ENCODE measurements at regions not wholly inside any gene's neighbourhood (a gene's known extent, or its start where the extent isn't known, plus 50 kb on each side); places are given as distances from the start of the nearest gene placed in this dataset.

DNA sequence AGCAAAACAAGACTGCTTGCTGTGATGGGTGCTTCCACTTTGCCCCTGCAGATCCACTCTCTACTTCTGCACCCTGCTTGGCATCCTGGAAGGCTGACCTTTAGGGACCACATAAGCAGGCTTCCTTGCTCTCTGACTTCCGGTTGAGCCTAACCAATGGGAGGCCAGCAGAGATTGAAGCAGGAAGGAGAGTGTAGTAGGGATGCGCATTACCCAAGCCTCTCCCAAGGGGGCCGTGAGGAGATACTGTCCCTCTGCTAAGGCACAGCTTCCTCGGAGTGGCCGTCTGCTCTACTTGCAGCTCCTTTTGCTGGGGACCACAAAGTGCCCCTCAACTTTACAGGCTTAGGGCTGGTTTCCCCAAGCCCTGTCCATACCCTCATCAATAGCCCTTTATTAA, 624.3 kb upstream of the TENM3 start:
- Mint-ChIP-seq H3K9me3 (peaks cover 3% of the 10 kb centered on the region), H3K36me3 (ENCODE audit: low read depth) (no peaks in the 10 kb centered on the region), H3K4me3 (no peak overlapping the region), H3K27ac (no peak overlapping the region), H3K27me3 (no peaks in the 10 kb centered on the region), H3K4me1 (no peaks in the 10 kb centered on the region)
- no peak for ATAC-seq (replicated peaks)

DNA sequence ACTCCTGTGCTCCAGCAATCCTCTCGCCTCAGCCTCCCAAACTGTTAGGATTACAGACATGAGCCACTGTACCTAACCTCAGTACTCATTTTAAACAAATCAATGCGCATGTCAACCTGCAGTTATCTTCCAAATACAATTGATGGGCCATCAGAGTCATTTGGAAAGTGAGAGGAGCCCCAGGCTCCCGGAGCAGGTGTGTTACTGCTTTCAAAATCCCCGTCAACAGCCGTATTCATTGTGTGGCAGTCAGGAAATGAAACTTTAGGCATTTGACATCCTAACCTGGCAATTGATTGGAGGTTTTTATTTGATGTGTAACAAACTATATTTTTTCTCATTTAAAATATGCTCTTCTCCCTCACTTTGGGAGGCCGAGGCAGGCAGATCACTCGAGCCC, 623.6 kb upstream of the TENM3 start:
- Mint-ChIP-seq H3K4me1 (no peaks in the 10 kb centered on the region), H3K36me3 (ENCODE audit: low read depth) (no peaks in the 10 kb centered on the region), H3K4me3 (no peak overlapping the region), H3K27me3 (no peaks in the 10 kb centered on the region), H3K27ac (no peak overlapping the region), H3K9me3 (peaks cover 3% of the 10 kb centered on the region)
- ATAC-seq (replicated peaks), result no peak

DNA sequence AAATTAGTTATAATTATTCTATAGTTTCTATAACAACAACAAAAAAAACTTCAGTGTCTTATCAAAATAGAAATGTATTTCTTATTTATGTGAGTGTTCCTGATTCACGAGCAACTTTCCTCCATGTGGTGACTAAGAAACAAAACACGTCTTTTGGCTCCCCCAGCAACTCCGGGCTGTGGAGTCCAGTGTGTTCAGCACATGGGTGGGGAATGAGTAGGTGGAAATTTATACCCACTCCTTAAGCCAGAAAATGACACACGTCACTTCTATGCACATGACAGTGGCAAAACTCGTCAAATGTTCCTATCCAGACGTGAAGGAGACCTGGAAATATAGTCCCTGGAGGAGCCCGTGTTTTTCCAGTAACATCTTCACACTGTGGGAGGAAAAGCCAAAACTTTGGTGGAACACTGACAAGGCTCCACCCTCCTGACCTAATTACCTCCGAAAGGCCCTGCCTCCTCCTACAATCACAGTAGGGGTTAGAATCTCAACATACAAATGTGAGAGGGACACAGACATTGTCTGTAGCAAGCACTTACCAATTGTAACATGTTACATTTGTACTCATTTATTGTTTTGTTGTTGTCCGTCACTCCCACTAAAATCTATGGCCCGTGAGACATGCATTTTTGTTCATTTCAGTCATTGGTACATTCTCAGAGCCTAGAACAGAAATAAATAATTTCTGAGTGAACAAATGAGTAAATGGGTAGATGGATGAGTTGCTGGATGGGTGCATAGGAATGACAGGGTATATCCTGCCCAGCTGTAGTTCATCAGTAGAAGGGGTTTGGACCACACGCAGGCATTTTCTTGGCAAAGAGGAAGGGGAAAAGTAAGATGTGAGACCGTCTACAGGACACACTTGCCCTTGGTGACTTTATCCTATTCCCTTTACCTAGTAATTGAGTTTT, 605.8 kb upstream of the TENM3 start:
- no peaks in the 10 kb centered on the region for H3K27me3 Mint-ChIP-seq
- ATAC-seq (replicated peaks), result no peak

DNA sequence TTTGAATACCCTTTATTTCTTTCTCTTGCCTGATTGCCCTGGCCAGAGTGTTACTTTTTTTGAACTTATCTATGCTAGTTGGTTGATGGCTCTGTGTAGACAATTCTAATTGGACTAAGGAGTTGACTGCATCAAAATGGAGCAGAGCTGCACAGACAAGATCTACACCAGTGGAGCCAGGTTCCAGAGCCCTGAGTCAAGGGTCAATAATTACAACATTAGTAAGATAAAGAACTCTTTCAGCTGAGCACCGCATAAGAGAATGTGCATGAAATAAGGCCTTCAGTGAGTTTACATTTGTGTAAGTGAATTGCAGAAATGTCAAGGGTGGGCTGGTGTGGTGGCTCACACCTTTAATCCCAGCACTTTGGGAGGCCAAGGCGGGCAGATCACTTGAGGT, 599.7 kb upstream of the TENM3 start:
- H3K4me3 Mint-ChIP-seq, result no peak overlapping the region
- H3K27me3 Mint-ChIP-seq, result no peaks in the 10 kb centered on the region
- H3K4me1 Mint-ChIP-seq, result no peaks in the 10 kb centered on the region
- H3K9me3 Mint-ChIP-seq, result peaks cover 22% of the 10 kb centered on the region
- ATAC-seq (replicated peaks), result no peak
- no peak overlapping the region for H3K27ac Mint-ChIP-seq
- H3K36me3 Mint-ChIP-seq (ENCODE audit: low read depth), result no peaks in the 10 kb centered on the region

More for the DNA sequence above, 605.8 kb upstream of the TENM3 start:
- no peaks in the 10 kb centered on the region for H3K4me1 Mint-ChIP-seq
- no peak overlapping the region for H3K4me3 Mint-ChIP-seq
- H3K36me3 Mint-ChIP-seq (ENCODE audit: low read depth), result no peaks in the 10 kb centered on the region
- H3K9me3 Mint-ChIP-seq, result peaks cover 8% of the 10 kb centered on the region
- H3K27ac Mint-ChIP-seq, result no peak overlapping the region

DNA sequence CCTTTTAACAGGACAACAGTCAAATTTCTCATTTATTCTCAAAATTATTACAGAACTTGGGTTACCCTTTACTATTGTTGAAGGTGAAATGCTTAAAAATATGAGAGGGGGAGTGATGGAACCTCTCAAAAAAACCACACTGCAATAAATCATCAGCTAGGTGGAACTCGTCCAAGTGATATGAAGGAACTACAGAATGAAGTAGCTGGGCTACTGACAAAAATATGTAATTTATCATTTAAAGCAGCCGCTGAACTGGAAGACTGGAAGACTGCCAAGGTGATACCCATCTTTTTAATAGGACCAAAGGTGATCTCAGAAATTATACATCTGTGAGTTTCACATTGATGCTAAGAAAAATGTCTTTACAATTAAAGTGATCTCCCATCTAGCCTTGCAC, 597.7 kb upstream of the TENM3 start:
- ATAC-seq (replicated peaks), result no peak
- Mint-ChIP-seq H3K9me3 (peaks cover 22% of the 10 kb centered on the region), H3K4me3 (no peak overlapping the region), H3K4me1 (no peaks in the 10 kb centered on the region), H3K27ac (no peak overlapping the region), H3K27me3 (no peaks in the 10 kb centered on the region), H3K36me3 (ENCODE audit: low read depth) (no peaks in the 10 kb centered on the region)

DNA sequence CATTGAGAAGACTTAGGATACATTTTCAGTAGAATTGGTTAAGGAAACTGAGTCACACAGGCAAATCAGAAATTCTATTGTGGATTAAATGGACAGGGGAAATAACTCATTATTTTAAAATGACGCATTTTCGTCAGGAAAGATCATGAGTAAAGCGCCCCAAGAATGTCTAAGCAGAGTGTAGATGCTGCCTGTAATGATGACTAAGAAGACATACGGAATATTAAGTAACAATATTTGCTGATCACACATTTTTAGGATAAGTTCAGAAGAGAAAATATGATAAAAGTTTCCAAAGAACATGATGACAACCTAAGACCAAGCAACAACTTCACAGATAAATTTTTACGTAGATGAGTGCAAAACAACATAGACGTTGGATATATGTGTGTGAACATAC, 596.3 kb upstream of the TENM3 start:
- H3K36me3 Mint-ChIP-seq (ENCODE audit: low read depth), result no peaks in the 10 kb centered on the region
- no peak for ATAC-seq (replicated peaks)
- H3K9me3 Mint-ChIP-seq, result peaks cover 22% of the 10 kb centered on the region
- no peak overlapping the region for H3K4me3 Mint-ChIP-seq
- H3K27ac Mint-ChIP-seq, result no peak overlapping the region
- no peaks in the 10 kb centered on the region for H3K4me1 Mint-ChIP-seq
- H3K27me3 Mint-ChIP-seq, result no peaks in the 10 kb centered on the region

DNA sequence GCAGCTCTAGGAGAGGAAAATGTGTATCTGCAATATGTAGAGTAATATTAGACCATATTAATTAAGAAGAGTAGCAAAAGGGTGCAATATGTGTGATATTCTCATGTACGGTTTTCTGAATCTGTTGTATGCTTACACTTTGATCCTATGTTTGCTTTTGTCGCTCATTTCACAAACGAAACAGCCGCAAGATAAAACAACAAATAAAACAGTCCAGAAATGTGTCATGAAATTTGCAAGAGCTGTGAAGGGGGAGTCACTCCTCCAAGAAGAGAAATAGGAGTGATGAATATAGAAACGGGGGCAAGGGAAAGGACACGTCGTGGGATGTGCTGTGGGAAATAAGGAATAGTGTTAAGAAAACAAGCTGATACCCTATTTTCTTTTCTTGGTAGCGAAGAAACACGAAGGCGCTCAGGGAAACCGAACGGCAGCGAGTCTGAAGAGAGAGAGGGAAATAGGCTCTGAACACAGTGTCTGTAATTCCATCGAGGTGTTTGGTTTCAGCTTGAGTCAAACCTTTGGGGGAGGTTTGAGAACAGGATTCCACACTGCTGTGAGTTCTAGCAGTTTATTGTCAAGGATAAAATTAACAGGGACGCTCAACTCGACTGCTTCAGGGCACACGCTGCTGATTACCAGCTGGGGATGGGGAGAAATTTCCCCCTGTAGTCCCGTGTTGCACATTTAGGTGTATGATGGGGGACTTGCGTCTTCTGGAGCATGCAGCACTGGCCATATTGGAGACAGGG, 595.6 kb upstream of the TENM3 start:
- Mint-ChIP-seq H3K36me3 (ENCODE audit: low read depth) (no peaks in the 10 kb centered on the region), H3K27me3 (no peaks in the 10 kb centered on the region), H3K9me3 (peaks cover 22% of the 10 kb centered on the region), H3K4me3 (no peak overlapping the region), H3K4me1 (no peaks in the 10 kb centered on the region), H3K27ac (no peak overlapping the region)
- no peak for ATAC-seq (replicated peaks)

DNA sequence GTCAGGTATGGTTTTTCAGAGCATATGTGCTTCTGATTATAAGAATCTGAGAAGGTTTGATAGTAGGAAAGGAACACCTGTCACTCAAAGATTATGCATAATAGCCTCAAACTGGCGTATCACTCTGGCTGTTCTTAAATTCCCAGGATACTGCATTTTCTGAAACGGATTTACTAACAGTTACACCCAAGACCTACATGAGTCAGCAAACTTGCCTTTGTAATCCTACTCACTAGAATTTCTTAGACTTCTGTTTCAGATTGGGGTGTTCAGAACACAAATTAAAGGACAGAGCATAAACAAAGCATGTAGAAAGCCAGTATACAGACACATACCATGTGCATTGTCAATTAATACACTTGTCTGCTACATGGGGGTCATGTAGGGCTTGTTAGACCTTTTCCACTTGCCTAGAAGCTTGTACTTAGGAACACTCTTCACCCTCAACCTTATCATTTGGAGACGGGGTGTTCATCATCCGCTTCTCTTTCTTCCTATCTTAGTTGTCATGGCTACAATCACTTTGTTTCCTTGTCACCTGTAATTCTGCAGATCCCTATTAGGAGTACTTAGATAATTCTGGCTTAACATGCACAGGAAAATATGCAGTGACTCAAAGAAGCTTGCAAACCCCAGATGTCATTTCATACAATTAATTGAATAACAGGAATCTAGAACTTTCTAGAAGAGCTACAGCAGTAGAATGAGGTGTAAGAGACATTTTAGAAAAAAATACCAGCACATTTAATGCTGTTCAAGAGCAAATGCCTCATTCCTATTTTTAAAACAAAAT, 593.0 kb upstream of the TENM3 start:
- no peak for ATAC-seq (replicated peaks)
- no peaks in the 10 kb centered on the region for H3K36me3 Mint-ChIP-seq (ENCODE audit: low read depth)
- no peaks in the 10 kb centered on the region for H3K4me1 Mint-ChIP-seq
- H3K27me3 Mint-ChIP-seq, result no peaks in the 10 kb centered on the region
- no peak overlapping the region for H3K4me3 Mint-ChIP-seq
- H3K27ac Mint-ChIP-seq, result no peak overlapping the region
- H3K9me3 Mint-ChIP-seq, result peaks cover 20% of the 10 kb centered on the region

DNA sequence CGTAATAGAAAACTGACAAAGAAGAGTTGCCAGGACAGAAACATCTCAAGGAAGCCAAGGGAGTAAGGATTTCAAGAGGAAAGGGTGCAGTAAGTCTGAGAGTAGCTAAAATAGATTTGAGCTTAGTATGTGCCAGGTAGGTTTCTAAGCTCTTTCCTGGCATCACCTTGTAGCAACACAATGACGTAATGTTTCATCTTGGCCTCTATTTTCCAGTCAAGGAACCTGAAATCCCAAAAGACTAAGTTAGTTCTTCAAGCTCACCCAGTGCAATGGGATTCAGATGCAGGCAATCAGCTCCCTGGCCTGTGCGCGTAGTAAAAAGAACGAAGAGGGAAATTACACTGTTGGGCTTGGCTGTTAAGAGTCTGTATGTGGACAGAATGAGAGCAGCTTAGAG, 586.5 kb upstream of the TENM3 start:
- H3K9me3 Mint-ChIP-seq, result peaks cover 13% of the 10 kb centered on the region

DNA sequence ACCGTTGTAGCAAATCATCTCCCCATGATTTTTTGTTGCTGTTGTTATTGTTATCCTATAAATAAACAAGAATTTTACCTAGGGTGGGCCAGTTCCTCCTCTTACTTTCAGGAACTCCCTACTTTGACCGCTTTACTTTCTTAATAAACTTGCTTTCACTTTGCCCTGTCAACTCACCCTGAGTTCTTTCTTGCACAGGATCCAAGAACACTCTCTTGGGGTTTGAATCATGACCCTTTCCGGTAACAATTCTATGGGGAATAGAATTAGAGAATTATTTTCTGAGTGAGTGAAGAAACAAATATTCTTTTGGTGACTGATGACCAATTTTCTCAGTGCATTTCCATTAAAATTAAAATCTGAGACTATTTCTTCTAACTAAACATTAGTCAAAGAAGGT, 584.0 kb upstream of the TENM3 start:
- H3K4me3 Mint-ChIP-seq, result no peak overlapping the region
- H3K4me1 Mint-ChIP-seq, result no peaks in the 10 kb centered on the region
- no peaks in the 10 kb centered on the region for H3K27me3 Mint-ChIP-seq
- ATAC-seq (replicated peaks), result no peak
- no peaks in the 10 kb centered on the region for H3K36me3 Mint-ChIP-seq (ENCODE audit: low read depth)
- H3K9me3 Mint-ChIP-seq, result peaks cover 13% of the 10 kb centered on the region
- no peak overlapping the region for H3K27ac Mint-ChIP-seq

More for the DNA sequence above, 586.5 kb upstream of the TENM3 start:
- Mint-ChIP-seq H3K27ac (no peak overlapping the region), H3K27me3 (no peaks in the 10 kb centered on the region), H3K36me3 (ENCODE audit: low read depth) (no peaks in the 10 kb centered on the region), H3K4me3 (no peak overlapping the region), H3K4me1 (no peaks in the 10 kb centered on the region)
- no peak for ATAC-seq (replicated peaks)

DNA sequence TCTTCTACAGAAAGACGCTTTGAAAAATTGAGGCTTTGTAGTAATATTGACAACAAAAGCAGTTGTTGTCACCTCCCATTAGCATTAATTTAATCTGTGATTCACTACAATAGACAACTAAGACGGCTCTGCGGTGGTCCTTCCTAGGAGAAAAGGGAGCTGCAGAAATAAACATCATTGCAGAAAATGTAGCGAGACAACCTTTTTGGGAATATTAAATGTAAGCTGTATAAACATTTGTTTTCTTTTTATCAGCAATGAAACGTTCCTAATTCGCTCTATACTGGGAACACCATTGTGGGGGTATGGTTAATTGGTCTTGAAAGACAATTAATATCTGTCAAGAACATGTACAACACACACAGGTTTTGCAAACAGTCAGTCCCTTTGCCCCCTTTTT, 583.3 kb upstream of the TENM3 start:
- peaks cover 12% of the 10 kb centered on the region for H3K9me3 Mint-ChIP-seq
- no peak overlapping the region for H3K27ac Mint-ChIP-seq
- H3K4me1 Mint-ChIP-seq, result no peaks in the 10 kb centered on the region
- ATAC-seq (replicated peaks), result no peak
- no peaks in the 10 kb centered on the region for H3K27me3 Mint-ChIP-seq
- no peak overlapping the region for H3K4me3 Mint-ChIP-seq
- H3K36me3 Mint-ChIP-seq (ENCODE audit: low read depth), result no peaks in the 10 kb centered on the region

DNA sequence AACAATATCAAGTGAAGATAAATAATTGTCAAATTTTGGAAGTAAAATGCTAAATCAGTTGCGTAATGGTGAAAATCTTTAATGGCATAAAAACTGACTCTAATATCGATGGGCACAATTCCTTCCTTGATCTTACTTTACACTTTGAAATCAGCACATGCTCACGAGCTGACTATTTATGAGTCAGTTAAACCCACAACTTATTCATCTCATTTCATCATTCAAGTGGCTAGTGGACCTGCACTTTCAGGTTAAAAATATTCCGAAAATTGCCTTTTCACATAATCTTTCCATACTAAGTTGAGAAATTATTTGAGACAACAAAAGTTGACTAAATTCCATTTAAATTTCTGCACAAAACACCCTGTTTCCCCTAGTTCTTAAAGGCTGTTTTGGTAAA, 582.1 kb upstream of the TENM3 start:
- Mint-ChIP-seq H3K9me3 (peaks cover 10% of the 10 kb centered on the region), H3K36me3 (ENCODE audit: low read depth) (no peaks in the 10 kb centered on the region), H3K4me3 (no peak overlapping the region), H3K4me1 (no peaks in the 10 kb centered on the region), H3K27me3 (no peaks in the 10 kb centered on the region), H3K27ac (no peak overlapping the region)
- ATAC-seq (replicated peaks), result no peak

DNA sequence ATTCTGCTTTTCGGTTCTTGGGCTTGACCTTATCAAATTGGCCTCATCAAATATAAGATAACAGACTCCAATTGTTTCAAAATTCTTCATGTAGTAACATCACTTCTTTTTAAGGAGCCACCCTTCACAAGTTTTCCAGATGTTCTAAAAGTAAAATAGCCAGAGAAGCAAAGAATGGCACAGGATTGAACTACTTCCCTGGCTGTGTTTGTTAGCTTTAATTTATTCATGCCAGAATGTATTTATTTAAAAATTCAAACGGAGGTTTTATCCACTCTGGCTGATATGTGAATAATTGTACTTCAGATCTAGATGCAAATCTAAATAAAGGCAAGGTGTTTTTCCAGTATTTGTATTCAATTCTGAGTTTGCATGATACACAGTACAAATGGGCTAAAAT, 581.3 kb upstream of the TENM3 start:
- H3K4me1 Mint-ChIP-seq, result no peaks in the 10 kb centered on the region
- H3K27me3 Mint-ChIP-seq, result no peaks in the 10 kb centered on the region
- no peak for ATAC-seq (replicated peaks)
- H3K27ac Mint-ChIP-seq, result no peak overlapping the region
- H3K4me3 Mint-ChIP-seq, result no peak overlapping the region
- no peaks in the 10 kb centered on the region for H3K36me3 Mint-ChIP-seq (ENCODE audit: low read depth)
- peaks cover 3% of the 10 kb centered on the region for H3K9me3 Mint-ChIP-seq

DNA sequence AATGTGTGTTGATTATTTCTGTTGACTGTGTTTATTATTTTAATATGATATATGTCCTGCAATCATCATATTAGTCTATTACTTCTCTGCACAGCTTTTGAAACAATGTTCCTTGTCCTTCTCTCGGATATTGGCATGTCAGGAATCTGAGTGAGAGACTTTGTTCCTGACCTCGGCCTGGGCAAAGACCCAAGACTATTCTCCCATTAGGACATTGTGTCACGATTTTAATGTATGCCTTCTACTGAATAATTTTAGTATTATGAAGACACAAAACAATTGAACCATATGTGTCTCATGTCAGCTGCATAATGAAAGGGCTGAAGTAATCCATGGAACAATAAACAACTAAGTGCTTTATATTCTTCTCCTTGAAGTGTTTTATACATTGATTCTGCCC, 580.8 kb upstream of the TENM3 start:
- Mint-ChIP-seq H3K9me3 (peaks cover 3% of the 10 kb centered on the region), H3K36me3 (ENCODE audit: low read depth) (no peaks in the 10 kb centered on the region), H3K4me3 (no peak overlapping the region), H3K4me1 (no peaks in the 10 kb centered on the region), H3K27me3 (no peaks in the 10 kb centered on the region), H3K27ac (no peak overlapping the region)
- no peak for ATAC-seq (replicated peaks)
